ENCODE measurements at regions not wholly inside any gene's neighbourhood (a gene's known extent, or its start where the extent isn't known, plus 50 kb on each side); places are given as distances from the start of the nearest gene placed in this dataset.
"Not testable (repeated sequence)": the region's sequence is repeated elsewhere in the genome, so short reads cannot be mapped to it uniquely, and the experiment has no call there.

- intact Hi-C loops (cut with DNase I), result no loop called here
Observed at GRCh38 chr9:85310573-85310972, 431.2 kb downstream of the AGTPBP1 start.

GRCh38 chr9:85303757-85304134 lies 438.0 kb downstream of the AGTPBP1 start:
- Histone ChIP-seq H3K9me3 (no peaks in the 10 kb centered on the region), H3K27me3 (no peaks in the 10 kb centered on the region), H3K27ac (no peak overlapping the region), H3K36me3 (no peaks in the 10 kb centered on the region), H3K4me3 (no peak overlapping the region), H3K4me1 (no peaks in the 10 kb centered on the region)
- DNase-seq (ENCODE audit: low spot score in 2 of 2), result no peak
- TF ChIP-seq CTCF (IDR thresholded peaks at IDR 0.05), result no peak
- intact Hi-C loops (cut with DNase I), result no loop called here

More at GRCh38 chr9:85310573-85310972, 431.2 kb downstream of the AGTPBP1 start:
- H3K27ac ChIP-seq, result no peak overlapping the region
- H3K27me3 ChIP-seq, result no peaks in the 10 kb centered on the region
- no peak for TF ChIP-seq CTCF (IDR thresholded peaks at IDR 0.05)
- peaks cover 0 to 5% of the 10 kb centered on the region in 2 donors for H3K9me3 ChIP-seq
- no peak for DNase-seq (ENCODE audit: low spot score in 2 of 2)
- no peaks in the 10 kb centered on the region for H3K36me3 ChIP-seq
- H3K4me3 ChIP-seq, result no peak overlapping the region
- no peaks in the 10 kb centered on the region for H3K4me1 ChIP-seq

GRCh38 chr9:85302938-85303756 lies 438.6 kb downstream of the AGTPBP1 start:
- no peak overlapping the region for H3K4me3 ChIP-seq
- DNase-seq (ENCODE audit: low spot score in 2 of 2), result no peak
- H3K9me3 ChIP-seq, result no peaks in the 10 kb centered on the region
- H3K36me3 ChIP-seq, result no peaks in the 10 kb centered on the region
- H3K27me3 ChIP-seq, result no peaks in the 10 kb centered on the region
- TF ChIP-seq CTCF (IDR thresholded peaks at IDR 0.05), result no peak
- no peaks in the 10 kb centered on the region for H3K4me1 ChIP-seq
- H3K27ac ChIP-seq, result no peak overlapping the region
- intact Hi-C loops (cut with DNase I), result no loop called here

GRCh38 chr9:85298499-85298898 lies 443.3 kb downstream of the AGTPBP1 start:
- intact Hi-C loops (cut with DNase I), result no loop called here
- Histone ChIP-seq H3K27me3 (no peaks in the 10 kb centered on the region), H3K36me3 (no peaks in the 10 kb centered on the region), H3K27ac (no peak overlapping the region), H3K9me3 (no peaks in the 10 kb centered on the region), H3K4me3 (no peak overlapping the region), H3K4me1 (no peaks in the 10 kb centered on the region)
- no peak for TF ChIP-seq CTCF (IDR thresholded peaks at IDR 0.05)
- DNase-seq (ENCODE audit: low spot score in 2 of 2), result no peak

DNA sequence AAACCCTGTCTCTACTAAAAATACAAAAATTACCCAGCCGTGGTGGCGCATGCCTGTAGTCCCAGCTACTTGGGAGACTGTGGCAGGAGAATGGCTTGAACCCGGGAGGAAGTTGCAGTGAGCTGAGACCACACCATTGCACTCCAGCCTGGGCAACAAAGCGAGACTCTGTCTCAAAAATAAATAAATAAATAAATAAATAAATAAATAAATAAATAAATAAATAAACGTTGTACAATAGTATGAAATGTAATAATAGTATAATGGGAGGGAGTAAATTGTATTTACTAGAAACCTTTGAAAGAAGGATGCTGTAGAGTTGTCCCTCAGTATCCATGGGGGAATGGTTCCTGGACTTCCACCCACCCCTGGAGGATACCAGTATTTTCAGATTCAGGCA lies 446.5 kb downstream of the AGTPBP1 start:
- H3K27ac ChIP-seq; DNase-seq (ENCODE audit: low spot score in 2 of 2); H3K4me1 ChIP-seq; H3K36me3 ChIP-seq; H3K27me3 ChIP-seq; intact Hi-C loops (cut with DNase I); H3K9me3 ChIP-seq; H3K4me3 ChIP-seq: not testable (repeated sequence)

DNA sequence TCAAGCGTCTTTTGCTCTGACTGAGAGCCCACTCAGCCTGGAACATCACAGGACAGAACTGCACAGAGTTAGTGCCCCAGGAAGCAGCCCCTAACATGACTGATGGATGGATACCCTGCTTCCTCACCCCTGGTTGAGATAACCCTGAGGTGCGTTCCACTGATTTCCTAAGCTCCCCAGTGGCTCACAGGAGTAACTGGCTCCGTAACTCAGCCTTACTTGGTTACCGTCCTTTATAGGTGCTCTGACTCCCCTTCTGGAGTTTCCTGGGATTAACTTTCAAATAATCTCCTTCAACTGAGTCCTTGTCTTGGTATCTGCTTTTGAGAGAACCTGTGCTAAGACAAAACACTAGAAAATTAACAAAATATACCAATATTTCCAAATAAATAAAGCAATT lies 449.5 kb downstream of the AGTPBP1 start:
- intact Hi-C loops (cut with DNase I), result no loop called here
- no peak for DNase-seq (ENCODE audit: low spot score in 2 of 2)
- no peak for TF ChIP-seq CTCF (IDR thresholded peaks at IDR 0.05)
- Histone ChIP-seq H3K27ac (no peak overlapping the region), H3K36me3 (no peaks in the 10 kb centered on the region), H3K4me3 (no peak overlapping the region), H3K4me1 (no peaks in the 10 kb centered on the region), H3K27me3 (no peaks in the 10 kb centered on the region), H3K9me3 (no peaks in the 10 kb centered on the region)
